ENCODE measurements at regions not wholly inside any gene's neighbourhood (a gene's known extent, or its start where the extent isn't known, plus 50 kb on each side); places are given as distances from the start of the nearest gene placed in this dataset.

DNA sequence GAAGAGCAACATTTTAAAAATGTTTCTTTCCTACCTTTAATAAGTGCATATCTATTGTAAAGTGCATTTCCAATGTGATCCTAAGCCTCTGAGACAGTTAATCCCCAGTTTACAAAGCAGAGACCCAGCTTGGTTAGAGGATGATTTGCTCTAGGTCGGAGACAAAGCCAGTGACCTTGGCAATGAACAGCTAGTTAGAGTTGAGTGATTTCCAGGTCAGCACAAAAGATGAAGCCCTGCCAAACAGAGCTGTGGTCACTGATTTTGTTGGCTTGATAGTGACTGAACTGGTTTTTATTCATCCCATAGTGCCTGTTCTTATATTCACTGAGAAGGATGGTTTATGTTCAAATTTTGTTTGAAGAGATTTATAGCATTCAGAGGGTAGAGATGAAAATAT, 56.6 kb upstream of the CD83 start:
- TF ChIP-seq, protein P1, sequence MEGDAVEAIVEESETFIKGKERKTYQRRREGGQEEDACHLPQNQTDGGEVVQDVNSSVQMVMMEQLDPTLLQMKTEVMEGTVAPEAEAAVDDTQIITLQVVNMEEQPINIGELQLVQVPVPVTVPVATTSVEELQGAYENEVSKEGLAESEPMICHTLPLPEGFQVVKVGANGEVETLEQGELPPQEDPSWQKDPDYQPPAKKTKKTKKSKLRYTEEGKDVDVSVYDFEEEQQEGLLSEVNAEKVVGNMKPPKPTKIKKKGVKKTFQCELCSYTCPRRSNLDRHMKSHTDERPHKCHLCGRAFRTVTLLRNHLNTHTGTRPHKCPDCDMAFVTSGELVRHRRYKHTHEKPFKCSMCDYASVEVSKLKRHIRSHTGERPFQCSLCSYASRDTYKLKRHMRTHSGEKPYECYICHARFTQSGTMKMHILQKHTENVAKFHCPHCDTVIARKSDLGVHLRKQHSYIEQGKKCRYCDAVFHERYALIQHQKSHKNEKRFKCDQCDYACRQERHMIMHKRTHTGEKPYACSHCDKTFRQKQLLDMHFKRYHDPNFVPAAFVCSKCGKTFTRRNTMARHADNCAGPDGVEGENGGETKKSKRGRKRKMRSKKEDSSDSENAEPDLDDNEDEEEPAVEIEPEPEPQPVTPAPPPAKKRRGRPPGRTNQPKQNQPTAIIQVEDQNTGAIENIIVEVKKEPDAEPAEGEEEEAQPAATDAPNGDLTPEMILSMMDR (IDR thresholded peaks at IDR 0.05; ENCODE audit: insufficient read depth, low read length, poor library complexity, severe bottlenecking) = no peak
- Histone ChIP-seq H3K4me3 (ENCODE audit: low read depth, low read length) (no peak overlapping the region), H3K36me3 (ENCODE audit: control insufficient read depth, insufficient read depth, low read length) (no peaks in the 10 kb centered on the region), H3K27me3 (ENCODE audit: control insufficient read depth, insufficient read depth, low read length) (no peaks in the 10 kb centered on the region)
- DNase-seq (ENCODE audit: low read depth) = no peak

DNA sequence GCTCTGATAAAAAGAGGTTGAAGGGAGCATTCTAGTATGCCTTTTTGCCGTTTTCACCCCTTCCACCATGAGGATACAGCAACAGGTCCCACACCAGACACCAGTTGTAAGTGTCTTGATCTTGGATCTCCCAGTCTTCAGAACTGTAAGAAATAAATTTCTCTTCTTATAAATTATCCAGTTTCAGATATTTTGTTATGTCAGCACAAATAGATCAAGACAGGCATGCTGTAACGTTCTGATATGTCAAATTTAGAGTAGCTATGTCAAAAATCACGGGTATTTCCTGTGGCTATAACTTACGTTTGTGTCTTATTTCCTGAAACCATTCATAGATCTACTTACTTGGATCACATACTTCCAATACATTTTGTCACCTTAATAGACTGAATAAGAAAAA, 55.9 kb upstream of the CD83 start:
- no peak overlapping the region for H3K4me3 ChIP-seq (ENCODE audit: low read depth, low read length)
- TF ChIP-seq, protein P1 (IDR thresholded peaks at IDR 0.05; ENCODE audit: insufficient read depth, low read length, poor library complexity, severe bottlenecking) = no peak
- DNase-seq (ENCODE audit: low read depth) = no peak

GRCh38 chr6:14062345-14063029, 55.1 kb upstream of the CD83 start:
- Histone ChIP-seq H3K27me3 (ENCODE audit: control insufficient read depth, insufficient read depth, low read length) (no peaks in the 10 kb centered on the region), H3K4me3 (ENCODE audit: low read depth, low read length) (no peak overlapping the region), H3K36me3 (ENCODE audit: control insufficient read depth, insufficient read depth, low read length) (no peaks in the 10 kb centered on the region)
- DNase-seq (ENCODE audit: low read depth) = no peak
- TF ChIP-seq, protein P1 (IDR thresholded peaks at IDR 0.05; ENCODE audit: insufficient read depth, low read length, poor library complexity, severe bottlenecking) = no peak

More for the DNA sequence above, 55.9 kb upstream of the CD83 start:
- Histone ChIP-seq H3K27me3 (ENCODE audit: control insufficient read depth, insufficient read depth, low read length) (no peaks in the 10 kb centered on the region), H3K36me3 (ENCODE audit: control insufficient read depth, insufficient read depth, low read length) (no peaks in the 10 kb centered on the region)

- no peak for DNase-seq (ENCODE audit: low read depth)
- Histone ChIP-seq H3K4me3 (ENCODE audit: low read depth, low read length) (no peak overlapping the region), H3K36me3 (ENCODE audit: control insufficient read depth, insufficient read depth, low read length) (no peaks in the 10 kb centered on the region), H3K27me3 (ENCODE audit: control insufficient read depth, insufficient read depth, low read length) (no peaks in the 10 kb centered on the region)
- TF ChIP-seq, protein P1 (IDR thresholded peaks at IDR 0.05; ENCODE audit: insufficient read depth, low read length, poor library complexity, severe bottlenecking) = no peak
Observed at GRCh38 chr6:14063756-14064155, 53.8 kb upstream of the CD83 start.

DNA sequence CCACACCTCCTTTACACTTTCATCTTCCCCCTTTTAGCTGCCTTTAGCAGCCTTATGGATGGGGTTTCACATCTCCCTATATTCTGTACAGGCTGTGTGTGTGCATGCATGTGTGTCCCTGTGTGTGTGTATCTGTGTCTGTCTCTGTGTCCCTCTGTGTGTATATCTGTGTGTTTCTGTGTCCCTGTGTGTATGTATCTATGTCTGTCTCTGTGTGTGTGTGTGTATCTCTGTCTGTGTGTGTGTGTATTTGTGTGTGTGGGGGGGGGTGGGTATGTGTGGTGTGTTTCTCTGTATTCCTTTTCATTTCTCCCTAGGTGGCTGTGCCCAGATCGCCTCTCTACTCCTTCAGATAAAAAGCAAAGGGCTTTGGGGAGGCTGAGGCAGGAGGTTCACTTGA, 52.2 kb upstream of the CD83 start:
- no peak for DNase-seq (ENCODE audit: low read depth)
- no peak overlapping the region for H3K4me3 ChIP-seq (ENCODE audit: low read depth, low read length)
- TF ChIP-seq, protein P1 (IDR thresholded peaks at IDR 0.05; ENCODE audit: insufficient read depth, low read length, poor library complexity, severe bottlenecking) = no peak
- no peaks in the 10 kb centered on the region for H3K36me3 ChIP-seq (ENCODE audit: control insufficient read depth, insufficient read depth, low read length)
- H3K27me3 ChIP-seq (ENCODE audit: control insufficient read depth, insufficient read depth, low read length) = no peaks in the 10 kb centered on the region
